Central memory CD8-positive, alpha-beta T cell (primary cell): ENCODE measurements at regions not wholly inside any gene's neighbourhood (a gene's known extent, or its start where the extent isn't known, plus 50 kb on each side); places are given as distances from the start of the nearest gene placed in this dataset.

Experiments used
- ATAC-seq: fragments of 150-1000 bp; cut with Tn5 transposase; replicated peaks from 2 replicates; pipeline ENCODE4 v1.10.0; 2022; ENCODE audit warnings: mild to moderate bottlenecking, moderate FRiP score, moderate number of reproducible peaks; ENCODE audit not compliant: poor library complexity, severe bottlenecking; ENCODE audit errors: extremely low read depth
- DNase-seq, 2 donors: peaks; one replicate each; pipeline ENCODE4 v3.0.0; 2021; ENCODE audit warnings: low spot score in 2 of 2
- H3K27ac Mint-ChIP-seq: one replicate; pipeline ENCODE4 v1.8.0; 2022; ENCODE audit warnings: low read depth, mild to moderate bottlenecking, moderate library complexity, mixed read lengths
- H3K27me3 Mint-ChIP-seq: one replicate; pipeline ENCODE4 v1.8.0; 2022; ENCODE audit warnings: mixed read lengths
- H3K36me3 Mint-ChIP-seq: one replicate; pipeline ENCODE4 v1.8.0; 2022; ENCODE audit warnings: mild to moderate bottlenecking, moderate library complexity, mixed read lengths; ENCODE audit not compliant: insufficient read depth
- H3K4me1 Mint-ChIP-seq: one replicate; pipeline ENCODE4 v1.8.0; 2022; ENCODE audit warnings: mixed read lengths
- H3K4me3 Mint-ChIP-seq: one replicate; pipeline ENCODE4 v1.8.0; 2022; ENCODE audit warnings: mild to moderate bottlenecking, moderate library complexity, mixed read lengths
- H3K9me3 Mint-ChIP-seq: one replicate; pipeline ENCODE4 v1.8.0; 2022; ENCODE audit warnings: mixed read lengths

- Mint-ChIP-seq H3K36me3 (no peaks in the 10 kb centered on the region), H3K4me3 (no peak overlapping the region), H3K27me3 (no peaks in the 10 kb centered on the region), H3K27ac (no peak overlapping the region), H3K4me1 (no peaks in the 10 kb centered on the region), H3K9me3 (peaks cover 17% of the 10 kb centered on the region)
- no peak for ATAC-seq
- DNase-seq, result no peak
Observed at GRCh38 chr16:64711026-64711425, 410.8 kb downstream of the CDH11 start.

- no peaks in the 10 kb centered on the region for H3K4me1 Mint-ChIP-seq
- H3K27me3 Mint-ChIP-seq, result no peaks in the 10 kb centered on the region
- H3K4me3 Mint-ChIP-seq, result no peak overlapping the region
- DNase-seq (no peak), ATAC-seq (no peak)
- H3K36me3 Mint-ChIP-seq, result no peaks in the 10 kb centered on the region
- no peak overlapping the region for H3K27ac Mint-ChIP-seq
- H3K9me3 Mint-ChIP-seq, result peaks cover 10% of the 10 kb centered on the region
Observed at GRCh38 chr16:64705443-64705842, 416.4 kb downstream of the CDH11 start.

DNA sequence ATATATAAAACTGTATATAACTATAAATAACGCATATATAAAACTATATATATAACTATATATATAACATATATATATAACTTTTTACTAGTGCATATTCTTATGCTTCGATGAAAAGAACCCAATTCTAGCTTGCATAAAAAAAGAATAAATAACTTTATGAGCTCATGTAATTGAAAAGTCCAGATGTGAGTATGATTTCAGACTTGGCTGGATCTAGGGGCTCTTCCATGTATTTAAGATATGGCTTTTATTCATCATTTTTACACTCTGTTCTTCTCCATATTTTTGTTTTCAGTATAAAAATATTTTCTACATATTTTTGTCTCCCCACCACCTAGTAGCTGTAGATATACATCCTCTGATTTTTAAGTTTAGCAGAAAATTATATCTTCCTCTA, 417.5 kb downstream of the CDH11 start:
- Mint-ChIP-seq H3K27me3 (no peaks in the 10 kb centered on the region), H3K4me1 (no peaks in the 10 kb centered on the region), H3K4me3 (no peak overlapping the region), H3K36me3 (no peaks in the 10 kb centered on the region), H3K27ac (no peak overlapping the region), H3K9me3 (peaks cover 10% of the 10 kb centered on the region)
- DNase-seq (no peak), ATAC-seq (no peak)

DNA sequence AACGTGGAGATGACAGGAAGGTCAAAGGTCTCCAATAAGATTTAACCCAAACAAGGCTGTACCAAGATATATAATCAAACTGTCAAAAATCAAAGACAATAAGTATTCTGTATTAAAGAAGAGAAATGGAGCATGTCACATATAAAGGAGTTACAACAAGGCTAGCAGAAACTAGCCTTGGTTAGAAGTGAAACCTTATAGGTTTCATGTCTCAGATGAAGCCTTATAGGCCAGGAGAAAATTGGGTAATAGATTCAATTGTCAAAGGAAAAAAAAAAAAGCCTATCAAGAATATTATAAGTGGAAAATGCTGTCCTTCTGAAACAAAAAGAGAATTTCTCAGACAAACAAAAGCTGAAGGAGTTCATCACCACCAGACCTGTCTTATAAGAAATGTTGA, 419.4 kb downstream of the CDH11 start:
- Mint-ChIP-seq H3K27ac (no peak overlapping the region), H3K36me3 (no peaks in the 10 kb centered on the region), H3K4me1 (no peaks in the 10 kb centered on the region), H3K9me3 (peaks cover 16% of the 10 kb centered on the region), H3K27me3 (no peaks in the 10 kb centered on the region), H3K4me3 (no peak overlapping the region)
- DNase-seq (no peak), ATAC-seq (no peak)

DNA sequence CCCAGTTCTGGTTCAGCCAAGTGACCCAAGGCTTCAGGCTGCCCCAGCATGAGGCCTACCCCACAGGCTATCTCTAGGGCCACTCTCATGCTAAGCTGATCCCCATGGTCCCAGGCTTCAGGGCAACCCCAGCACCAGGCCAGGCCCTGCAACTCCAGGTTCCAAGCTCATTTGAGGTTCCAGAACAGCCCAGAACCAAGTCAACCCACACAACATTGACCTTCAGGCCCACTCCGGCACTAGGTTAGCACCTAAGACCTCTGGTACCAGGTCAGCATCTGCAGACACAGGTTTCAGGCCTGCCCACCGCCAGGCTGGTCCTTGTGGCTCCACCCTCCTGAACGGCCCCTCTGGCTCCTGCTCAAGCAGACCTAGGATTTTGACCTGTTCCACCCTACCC, 421.2 kb downstream of the CDH11 start:
- Mint-ChIP-seq H3K9me3 (peaks cover 23% of the 10 kb centered on the region), H3K36me3 (no peaks in the 10 kb centered on the region), H3K27ac (no peak overlapping the region), H3K27me3 (no peaks in the 10 kb centered on the region), H3K4me1 (no peaks in the 10 kb centered on the region), H3K4me3 (no peak overlapping the region)
- no peak for DNase-seq
- no peak for ATAC-seq

- H3K27ac Mint-ChIP-seq, result no peak overlapping the region
- no peaks in the 10 kb centered on the region for H3K36me3 Mint-ChIP-seq
- no peak for DNase-seq
- no peaks in the 10 kb centered on the region for H3K27me3 Mint-ChIP-seq
- peaks cover 24% of the 10 kb centered on the region for H3K9me3 Mint-ChIP-seq
- no peak overlapping the region for H3K4me3 Mint-ChIP-seq
- no peaks in the 10 kb centered on the region for H3K4me1 Mint-ChIP-seq
- ATAC-seq, result no peak
Observed at GRCh38 chr16:64696866-64697265, 425.0 kb downstream of the CDH11 start.

GRCh38 chr16:64695684-64696083, 426.2 kb downstream of the CDH11 start:
- no peak for ATAC-seq
- Mint-ChIP-seq H3K4me3 (no peak overlapping the region), H3K27me3 (no peaks in the 10 kb centered on the region), H3K27ac (no peak overlapping the region), H3K4me1 (no peaks in the 10 kb centered on the region), H3K36me3 (no peaks in the 10 kb centered on the region), H3K9me3 (peaks cover 26% of the 10 kb centered on the region)
- no peak for DNase-seq

DNA sequence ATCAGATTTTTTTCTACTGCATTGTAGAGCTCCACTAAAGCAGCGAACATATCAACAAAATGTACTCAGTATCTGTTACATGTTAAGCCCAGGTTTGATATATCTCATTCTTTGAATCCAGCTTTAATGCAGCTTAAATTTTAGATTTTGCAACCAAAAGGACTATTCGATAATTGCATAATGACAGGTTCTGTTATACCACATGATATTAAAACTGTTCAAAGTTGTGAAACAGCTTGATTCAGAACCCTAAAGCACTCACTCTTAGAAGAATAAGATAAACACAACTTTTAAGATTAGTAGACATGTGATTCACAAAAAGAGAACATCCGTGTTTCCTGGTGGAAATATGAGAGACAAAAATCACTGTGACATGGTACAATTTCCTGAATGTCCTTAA, 427.9 kb downstream of the CDH11 start:
- no peak for DNase-seq
- H3K27ac Mint-ChIP-seq, result no peak overlapping the region
- peaks cover 30% of the 10 kb centered on the region for H3K9me3 Mint-ChIP-seq
- no peak for ATAC-seq
- H3K4me3 Mint-ChIP-seq, result no peak overlapping the region
- H3K36me3 Mint-ChIP-seq, result no peaks in the 10 kb centered on the region
- no peaks in the 10 kb centered on the region for H3K27me3 Mint-ChIP-seq
- no peaks in the 10 kb centered on the region for H3K4me1 Mint-ChIP-seq

- no peak overlapping the region for H3K27ac Mint-ChIP-seq
- H3K27me3 Mint-ChIP-seq, result no peaks in the 10 kb centered on the region
- no peak for ATAC-seq
- no peak overlapping the region for H3K4me3 Mint-ChIP-seq
- peaks cover 41% of the 10 kb centered on the region for H3K9me3 Mint-ChIP-seq
- no peaks in the 10 kb centered on the region for H3K36me3 Mint-ChIP-seq
- no peaks in the 10 kb centered on the region for H3K4me1 Mint-ChIP-seq
- DNase-seq, result no peak
Observed at GRCh38 chr16:64687786-64688185, 434.1 kb downstream of the CDH11 start.

DNA sequence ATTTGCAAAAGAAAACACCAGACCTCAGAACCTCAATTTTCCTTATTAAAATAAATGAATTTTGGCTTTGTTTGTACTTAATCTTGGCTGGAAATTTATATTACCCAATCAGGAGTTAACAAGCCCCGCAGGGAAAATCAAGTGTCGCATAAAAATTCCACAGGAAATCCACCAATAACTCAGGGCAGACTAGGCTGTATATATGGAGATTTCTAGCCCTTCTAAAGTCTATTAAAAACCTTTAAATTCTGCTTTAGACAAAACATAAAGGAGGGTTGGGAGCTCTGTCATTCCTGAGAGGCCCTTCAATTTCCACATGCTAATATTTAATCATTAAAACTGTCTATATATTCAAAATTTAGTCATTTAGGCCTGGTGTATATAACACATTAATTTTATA, 434.7 kb downstream of the CDH11 start:
- H3K9me3 Mint-ChIP-seq, result peaks cover 46% of the 10 kb centered on the region
- ATAC-seq, result no peak

GRCh38 chr16:64679976-64680690, 441.7 kb downstream of the CDH11 start:
- H3K4me1 Mint-ChIP-seq, result no peaks in the 10 kb centered on the region
- H3K27me3 Mint-ChIP-seq, result no peaks in the 10 kb centered on the region
- ATAC-seq (no peak), DNase-seq (no peak)
- H3K4me3 Mint-ChIP-seq, result no peak overlapping the region
- H3K36me3 Mint-ChIP-seq, result no peaks in the 10 kb centered on the region
- H3K9me3 Mint-ChIP-seq, result peaks cover 36% of the 10 kb centered on the region
- no peak overlapping the region for H3K27ac Mint-ChIP-seq

More for the DNA sequence above, 434.7 kb downstream of the CDH11 start:
- no peaks in the 10 kb centered on the region for H3K27me3 Mint-ChIP-seq
- H3K36me3 Mint-ChIP-seq, result no peaks in the 10 kb centered on the region
- no peak for DNase-seq
- H3K4me3 Mint-ChIP-seq, result no peak overlapping the region
- no peak overlapping the region for H3K27ac Mint-ChIP-seq
- H3K4me1 Mint-ChIP-seq, result no peaks in the 10 kb centered on the region

DNA sequence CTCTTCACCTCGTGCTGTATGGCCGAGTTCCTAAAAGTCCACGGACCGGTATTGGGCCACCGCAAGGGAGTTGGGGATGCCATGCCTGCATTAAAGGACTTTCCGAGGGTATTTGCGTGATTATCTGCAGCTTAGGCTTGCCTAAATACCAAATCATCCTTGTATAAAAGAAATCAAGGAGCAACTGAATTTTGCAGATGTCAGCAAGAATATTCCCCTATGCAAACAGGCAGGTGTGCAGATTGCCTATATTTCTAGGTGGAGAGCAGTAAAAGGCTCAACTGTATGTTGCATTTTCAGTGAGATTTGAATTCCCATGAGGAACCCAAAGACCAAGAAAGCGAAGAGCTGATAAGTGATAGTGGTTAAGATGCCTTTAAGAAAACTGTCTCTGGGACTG, 452.3 kb downstream of the CDH11 start:
- no peak overlapping the region for H3K4me3 Mint-ChIP-seq
- H3K27me3 Mint-ChIP-seq, result no peaks in the 10 kb centered on the region
- ATAC-seq, result no peak
- no peaks in the 10 kb centered on the region for H3K4me1 Mint-ChIP-seq
- H3K27ac Mint-ChIP-seq, result no peak overlapping the region
- H3K36me3 Mint-ChIP-seq, result no peaks in the 10 kb centered on the region
- H3K9me3 Mint-ChIP-seq, result peaks cover 20% of the 10 kb centered on the region
- DNase-seq, result no peak

- Mint-ChIP-seq H3K36me3 (no peaks in the 10 kb centered on the region), H3K27ac (no peak overlapping the region), H3K27me3 (no peaks in the 10 kb centered on the region), H3K9me3 (peaks cover 11% of the 10 kb centered on the region), H3K4me3 (no peak overlapping the region), H3K4me1 (no peaks in the 10 kb centered on the region)
- ATAC-seq (no peak), DNase-seq (no peak)
Observed at GRCh38 chr16:64667334-64667877, 454.5 kb downstream of the CDH11 start.
